Caki2 (cell line): ENCODE measurements at regions not wholly inside any gene's neighbourhood (a gene's known extent, or its start where the extent isn't known, plus 50 kb on each side); places are given as distances from the start of the nearest gene placed in this dataset.
A peak's percentile ranks its signal among the peaks of the same experiment; 100 is the strongest.
"Not testable (repeated sequence)": the region's sequence is repeated elsewhere in the genome, so short reads cannot be mapped to it uniquely, and the experiment has no call there.

ENCODE experiments used
- DNase-seq: peaks from one replicate; pipeline ENCODE4 v3.0.0-alpha.2; 2015; ENCODE audit warnings: low read depth
- in situ Hi-C: cut with HindIII; loops from 2 replicates; pipeline ENCODE4 v1.10.0; 2016; ENCODE audit warnings: low sequenced_read_pairs, low pct_unique_long_range_greater_than_20kb, mixed read lengths

DNA sequence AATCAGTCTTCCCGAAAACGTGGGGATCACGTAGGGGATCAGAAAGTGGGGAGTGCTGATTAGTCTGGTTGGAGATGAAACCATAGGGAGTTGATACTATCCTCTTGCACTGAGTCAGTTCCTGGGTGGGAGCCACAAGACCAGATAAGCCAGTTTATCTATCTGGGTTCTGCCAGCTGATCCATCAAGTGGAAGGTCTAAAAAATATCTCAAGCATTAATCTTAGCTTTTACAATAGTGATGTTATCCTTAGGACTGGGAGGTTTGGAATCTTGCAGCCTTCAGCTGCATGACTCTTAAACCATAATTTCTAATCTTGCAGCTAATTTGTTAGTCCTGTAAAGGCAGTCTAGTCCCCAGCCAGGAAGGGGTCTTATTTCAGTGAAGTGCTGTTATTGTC, 2474.2 kb downstream of the PCDH9 start:
- DNase-seq: no peak
- in situ Hi-C loops: no loop called here

GRCh38 chr13:64753233-64754000, 2476.7 kb downstream of the PCDH9 start:
- in situ Hi-C loops: no loop called here
- DNase-seq: no peak

DNA sequence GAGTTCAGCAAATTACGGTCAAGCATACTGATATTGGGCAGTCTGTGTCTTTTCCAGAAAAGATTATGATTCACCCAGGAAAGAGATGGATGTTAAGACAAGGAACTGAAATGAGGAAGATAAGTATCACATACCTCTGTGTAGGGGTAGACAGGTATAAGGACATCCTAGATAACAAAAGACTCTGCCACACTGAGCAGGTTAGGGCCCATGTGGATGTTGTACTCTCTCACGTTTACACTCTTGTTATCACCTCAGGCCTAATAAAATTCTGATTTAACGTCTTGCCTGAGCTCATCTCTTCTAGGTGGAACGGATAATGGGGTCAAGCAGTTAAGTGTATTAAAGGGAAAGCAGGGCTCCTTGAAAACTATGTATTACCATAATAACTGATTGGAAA, 2480.8 kb downstream of the PCDH9 start:
- no peak for DNase-seq
- in situ Hi-C loops: no loop called here

DNA sequence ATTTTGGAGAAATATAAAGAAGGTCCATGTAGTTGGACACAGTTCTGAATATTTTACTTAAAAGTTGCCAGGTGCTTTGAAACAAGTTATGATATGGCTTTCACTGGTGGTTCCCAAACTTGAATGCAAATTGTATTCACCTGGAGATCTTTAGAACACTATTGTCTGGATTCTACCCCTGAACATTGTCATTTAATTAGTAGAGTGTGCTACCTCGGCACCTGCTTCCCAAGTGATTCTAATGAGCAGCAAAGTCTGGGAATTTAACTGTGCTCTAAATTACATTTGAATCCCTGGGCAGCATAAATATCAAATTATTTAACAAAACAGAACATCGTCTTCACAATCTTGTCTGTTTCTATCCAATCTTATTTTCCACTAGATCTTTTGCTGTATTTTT, 2483.3 kb downstream of the PCDH9 start:
- no peak for DNase-seq
- in situ Hi-C loops: no loop called here

DNA sequence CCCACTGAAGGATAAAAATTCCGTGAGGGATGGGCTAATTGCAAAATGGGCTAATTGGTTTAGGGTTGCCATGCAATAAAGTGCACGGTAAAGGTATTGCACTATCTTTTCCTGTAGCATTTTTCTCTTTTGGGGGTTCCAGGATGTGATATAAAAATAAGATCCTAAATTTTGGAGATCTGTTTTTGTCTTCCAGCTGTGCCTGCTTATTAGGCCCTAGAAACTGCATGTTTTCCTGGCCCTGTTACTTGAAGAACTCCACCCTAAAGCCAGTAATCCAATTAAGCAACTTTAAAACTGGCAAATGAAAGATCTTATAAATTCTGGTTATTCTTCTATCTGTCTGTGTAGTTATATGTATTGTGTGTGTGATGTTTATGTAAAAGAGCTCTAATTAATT, 2489.6 kb downstream of the PCDH9 start:
- DNase-seq: no peak
- in situ Hi-C loops: no loop called here

DNA sequence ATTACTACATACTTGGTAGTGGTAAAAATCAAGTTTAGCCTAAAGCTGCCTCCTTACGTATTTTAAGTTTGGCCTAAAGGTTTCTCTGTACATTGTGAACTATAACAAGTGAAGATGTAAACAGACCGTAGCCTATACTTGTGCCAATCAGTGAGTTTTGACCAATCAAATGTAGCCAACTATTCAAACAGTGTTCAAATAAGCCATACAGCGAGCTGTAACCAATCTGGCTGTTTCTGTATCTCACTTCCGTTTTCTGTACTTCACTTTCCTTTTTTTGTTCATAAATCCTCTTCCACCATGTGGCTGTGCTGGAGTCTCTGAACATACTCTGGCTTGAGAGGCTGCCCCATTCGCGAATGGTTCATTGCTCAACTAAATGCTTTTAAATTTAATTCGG, 2504.6 kb downstream of the PCDH9 start:
- DNase-seq: no peak
- in situ Hi-C loops: no loop called here

- in situ Hi-C loops: no loop called here
- peak; percentile 78 for DNase-seq
Measured at GRCh38 chr13:64723724-64724123, 2506.4 kb downstream of the PCDH9 start.

DNA sequence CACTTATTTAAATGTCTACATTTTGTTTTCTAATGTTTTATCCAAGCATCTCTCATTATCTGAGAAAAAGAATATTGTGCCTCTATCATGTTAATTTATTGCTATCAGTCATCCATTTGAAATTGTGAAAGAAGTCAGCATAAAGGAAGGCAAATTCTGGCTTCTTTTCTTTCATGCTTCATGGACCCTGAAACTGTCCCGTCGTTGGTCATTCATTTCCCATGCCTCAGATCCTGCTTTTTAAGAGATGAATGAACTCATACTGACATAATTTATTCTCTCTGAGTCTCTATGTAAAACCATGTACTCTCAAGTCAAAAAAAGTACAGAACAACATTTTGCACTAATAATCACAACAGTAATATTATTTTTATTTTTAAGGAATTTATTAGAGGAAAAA, 2512.0 kb downstream of the PCDH9 start:
- in situ Hi-C loops: no loop called here
- DNase-seq: peak; percentile 21

- in situ Hi-C loops: no loop called here
- no peak for DNase-seq
Measured at GRCh38 chr13:64716936-64717335, 2513.2 kb downstream of the PCDH9 start.

- DNase-seq: no peak
- in situ Hi-C loops: no loop called here
Measured at GRCh38 chr13:64709079-64709478, 2521.1 kb downstream of the PCDH9 start.

GRCh38 chr13:64704121-64704649, 2526.0 kb downstream of the PCDH9 start:
- in situ Hi-C loops: no loop called here
- DNase-seq: no peak

DNA sequence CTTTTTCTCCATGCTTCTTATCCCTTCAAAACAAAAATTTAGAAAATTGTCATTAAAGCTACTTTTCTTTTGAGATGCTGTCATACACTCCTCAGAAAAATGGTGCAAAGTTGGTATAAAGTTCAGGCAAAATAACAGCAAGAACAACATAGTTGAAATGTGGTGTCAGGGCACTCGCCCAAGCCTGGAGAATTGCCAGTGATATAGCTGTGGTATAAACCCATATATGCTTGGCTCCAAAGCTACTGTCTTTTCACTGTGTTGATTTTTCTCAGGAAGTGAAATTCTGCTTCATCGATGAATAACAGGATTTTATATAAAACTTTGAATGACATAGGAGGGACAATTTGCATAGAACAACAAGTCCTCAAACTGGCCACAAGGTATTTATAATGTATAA, 2532.9 kb downstream of the PCDH9 start:
- no peak for DNase-seq
- in situ Hi-C loops: no loop called here

GRCh38 chr13:64688893-64689677, 2541.1 kb downstream of the PCDH9 start:
- in situ Hi-C loops: no loop called here
- DNase-seq: peak; percentile 2

DNA sequence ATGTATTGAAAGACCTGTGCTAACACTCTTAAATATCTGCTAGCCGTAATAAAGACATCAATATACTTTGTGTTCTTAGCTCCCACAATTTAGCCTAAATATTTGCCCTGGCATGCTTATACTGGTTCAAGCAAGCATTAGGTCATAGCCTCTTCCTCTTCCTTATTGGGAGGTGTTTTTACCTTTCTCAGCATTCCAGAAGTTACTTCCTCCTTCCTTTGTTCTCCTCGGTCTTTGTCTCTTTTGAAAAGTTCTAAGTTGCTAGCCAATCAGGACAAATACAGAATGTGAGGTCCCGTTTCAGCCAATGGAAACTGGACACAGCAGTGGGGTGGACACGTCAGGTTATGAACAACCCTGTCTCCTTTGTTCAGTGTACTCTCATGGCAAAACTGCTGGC, 2543.6 kb downstream of the PCDH9 start:
- DNase-seq, in situ Hi-C loops: not testable (repeated sequence)

DNA sequence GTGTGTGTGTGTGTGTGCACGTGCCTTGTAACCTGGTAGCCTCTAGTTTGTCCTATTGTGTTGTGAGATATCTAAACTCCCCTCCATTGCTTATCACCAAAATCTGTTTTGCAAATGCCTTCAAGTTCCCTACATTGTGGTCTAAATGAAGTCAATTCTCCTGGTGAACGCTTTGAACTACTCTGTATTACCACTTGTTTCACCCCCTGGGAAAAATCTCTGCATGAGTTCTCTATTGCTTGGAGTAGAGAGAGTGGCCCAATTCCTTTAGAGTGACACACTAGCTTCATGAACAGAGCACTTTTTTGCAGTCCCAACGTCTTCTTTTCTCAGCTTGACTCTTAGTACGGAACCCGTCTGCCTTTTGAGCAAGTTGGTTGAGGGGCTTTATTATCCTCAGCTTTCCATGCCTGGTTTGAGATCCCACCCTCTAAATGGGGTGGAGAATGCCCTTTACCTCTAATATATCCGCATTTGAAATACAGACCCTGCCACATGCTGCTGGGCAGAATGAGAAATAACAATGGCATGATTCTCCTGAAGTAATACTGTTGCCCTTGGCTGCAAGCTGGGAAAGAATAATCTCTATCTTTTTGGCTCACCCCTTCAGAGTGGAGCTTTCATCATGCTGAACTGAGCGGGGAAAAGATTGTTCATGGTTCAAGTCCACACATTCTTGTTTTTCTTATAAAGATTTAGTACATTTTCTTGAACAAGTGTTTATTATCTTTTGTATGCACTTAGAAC, 2545.3 kb downstream of the PCDH9 start:
- DNase-seq: no peak
- in situ Hi-C loops: no loop called here

DNA sequence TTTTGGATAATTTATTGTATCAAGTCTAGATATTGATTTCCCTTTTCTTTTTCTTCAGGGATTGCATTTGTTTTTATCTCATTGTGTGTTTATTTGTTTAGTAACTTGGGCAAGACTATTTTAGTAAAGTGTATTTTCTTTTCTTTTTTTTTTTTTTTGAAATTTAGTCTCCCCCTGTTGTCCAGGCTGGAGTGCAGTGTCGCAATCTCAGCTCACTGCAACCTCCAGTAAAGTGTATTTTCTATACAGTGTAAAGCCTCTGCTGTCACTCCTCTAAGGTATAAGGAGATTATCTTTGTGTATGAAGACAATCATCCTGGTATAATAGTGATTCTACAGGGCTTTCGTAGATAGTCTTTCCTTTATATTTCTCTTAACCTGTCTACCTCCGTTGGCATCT, 2546.0 kb downstream of the PCDH9 start:
- in situ Hi-C loops: no loop called here

DNA sequence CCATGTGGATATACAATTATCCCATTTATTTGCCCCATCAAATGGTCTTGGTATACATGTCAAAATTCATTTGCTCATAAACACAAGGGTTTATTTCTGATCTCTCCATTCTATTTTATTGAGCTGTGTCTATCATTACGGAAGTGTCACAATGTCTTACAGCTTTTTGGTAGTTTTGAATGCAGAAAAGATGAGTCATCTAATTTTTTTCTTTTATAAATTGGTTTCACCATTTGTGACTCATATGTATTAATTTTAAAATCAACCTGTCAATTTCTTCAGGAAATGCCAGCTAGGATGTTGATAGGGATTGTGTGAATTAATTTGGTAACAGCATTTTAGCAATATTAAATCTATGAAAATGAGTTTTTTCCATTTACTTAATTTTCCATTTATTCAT, 2549.4 kb downstream of the PCDH9 start:
- DNase-seq: no peak
- in situ Hi-C loops: no loop called here

More for the DNA sequence above, 2546.0 kb downstream of the PCDH9 start:
- DNase-seq: no peak

GRCh38 chr13:64675255-64675892, 2554.8 kb downstream of the PCDH9 start:
- DNase-seq: no peak
- in situ Hi-C loops: no loop called here
